HG02642 (cell line): ENCODE measurements at regions not wholly inside any gene's neighbourhood (a gene's known extent, or its start where the extent isn't known, plus 50 kb on each side); places are given as distances from the start of the nearest gene placed in this dataset.

Experiments used
- ATAC-seq: cut with Tn5 transposase; IDR thresholded peaks from one replicate; pipeline ENCODE4 v1.9.1; 2021; ENCODE audit warnings: mild to moderate bottlenecking; ENCODE audit not compliant: unreplicated experiment, poor library complexity

DNA sequence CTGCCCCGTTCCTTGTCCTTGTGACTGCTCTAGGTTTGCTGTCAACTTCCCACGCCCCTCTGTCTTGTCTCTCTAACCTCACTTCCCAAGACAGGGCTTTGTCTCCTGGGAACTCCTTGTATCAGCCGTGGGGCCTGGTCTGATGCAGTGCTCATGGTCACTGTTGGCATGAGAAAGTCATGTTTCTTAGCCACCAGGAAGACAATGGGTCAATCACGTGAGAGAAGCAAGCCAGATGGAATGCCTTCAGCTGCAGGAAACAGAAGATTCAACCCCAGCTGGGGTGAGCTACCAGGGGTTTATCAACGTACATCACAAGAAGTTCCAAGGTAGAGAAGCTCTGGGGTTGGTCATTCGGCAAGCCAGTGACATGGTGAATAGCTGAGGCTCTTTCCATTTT is 116.6 kb downstream of the IRF8 start:
- no peak for ATAC-seq

DNA sequence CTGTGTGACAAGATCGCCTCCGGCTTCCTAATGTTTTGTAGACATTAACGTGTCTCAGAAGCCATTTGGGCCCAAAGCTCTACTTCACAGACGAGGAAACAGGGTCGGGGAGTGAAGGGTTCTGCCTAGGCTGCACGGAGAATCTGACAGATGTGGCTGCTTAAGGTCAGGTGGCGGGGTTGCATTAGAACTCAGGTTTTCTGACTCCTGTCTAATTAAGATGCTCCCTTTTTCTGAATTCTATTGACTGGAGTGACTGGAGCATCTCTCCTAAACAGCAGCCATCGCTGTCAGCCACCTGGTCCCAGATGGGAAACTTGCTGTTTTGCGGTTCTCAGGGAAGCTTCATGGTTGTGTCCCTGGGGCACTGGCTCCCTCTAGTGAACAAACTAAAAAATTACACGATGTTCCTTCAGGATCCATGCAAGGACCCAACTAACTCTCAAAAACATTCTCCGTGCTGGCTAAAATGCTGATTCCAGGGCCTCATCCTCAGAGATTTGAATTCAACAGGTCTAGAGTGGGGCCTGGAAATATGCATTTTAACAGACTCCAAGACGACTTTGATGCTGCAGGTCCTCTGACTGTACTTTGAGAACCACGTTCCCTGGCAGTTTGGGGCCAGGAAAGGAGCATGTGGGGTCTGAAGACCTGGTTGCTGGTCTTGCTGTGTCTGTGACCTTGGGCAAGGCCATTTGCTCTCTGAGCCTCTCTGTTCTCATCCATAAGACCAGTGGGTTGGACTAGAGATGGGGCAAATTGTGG is 117.4 kb downstream of the IRF8 start:
- no peak for ATAC-seq

DNA sequence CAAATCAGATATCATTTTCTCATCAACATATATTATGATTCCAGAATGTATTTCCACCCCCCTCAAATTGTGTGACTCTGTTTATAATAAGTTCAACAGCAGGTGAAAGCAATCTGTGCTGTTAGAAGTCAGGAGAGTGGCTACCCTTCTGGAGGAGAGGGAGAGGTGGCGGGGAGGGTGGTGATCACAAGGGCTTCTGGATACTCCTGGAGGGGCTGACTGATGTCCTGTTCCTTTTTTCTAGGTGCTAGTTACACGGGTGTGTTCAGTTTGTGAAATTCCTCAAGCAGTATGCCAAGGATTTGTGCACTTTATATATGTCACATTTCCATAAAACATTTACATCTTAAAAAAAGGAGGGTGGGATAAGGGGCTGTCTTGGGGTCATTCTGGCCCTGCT is 119.1 kb downstream of the IRF8 start:
- ATAC-seq = no peak

DNA sequence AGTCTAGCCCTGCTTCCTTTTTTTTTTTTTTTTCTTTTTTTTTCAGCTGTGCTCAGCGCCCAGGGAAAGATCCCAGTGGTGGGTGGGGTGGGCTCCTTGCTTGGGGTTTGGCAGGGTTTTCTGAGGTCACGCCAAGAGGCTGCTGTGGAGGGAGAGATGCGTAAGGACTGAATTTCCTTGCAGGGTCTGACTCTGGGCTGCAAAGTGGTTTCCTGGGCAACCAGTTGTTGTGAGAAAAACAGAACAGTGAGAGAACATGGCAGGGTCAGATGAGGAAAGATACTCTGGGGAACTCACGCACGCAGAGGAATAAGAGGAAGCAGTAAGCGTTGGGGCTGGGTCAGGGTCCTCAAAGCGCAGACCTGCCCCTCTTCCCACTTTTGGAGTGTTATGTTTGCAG is 119.5 kb downstream of the IRF8 start:
- ATAC-seq = no peak

DNA sequence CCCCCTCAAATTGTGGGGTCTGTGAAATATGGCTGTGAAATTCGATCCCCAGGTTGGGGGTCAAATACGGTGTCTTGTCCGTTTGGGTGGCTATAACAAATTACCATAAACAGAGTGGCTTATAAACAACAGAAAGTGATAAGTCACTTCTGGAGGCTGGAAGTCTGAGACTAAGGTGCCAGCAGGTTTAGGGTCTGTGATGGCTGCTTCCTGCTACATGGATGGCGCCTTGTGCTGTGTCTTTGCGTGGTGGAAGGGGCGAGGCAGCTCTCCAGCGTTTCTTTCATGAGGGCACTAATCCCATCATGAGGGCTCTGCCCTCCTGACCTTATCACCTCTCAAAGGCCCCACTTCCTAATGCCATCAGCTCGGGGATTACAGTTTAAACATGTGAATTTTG is 120.0 kb downstream of the IRF8 start:
- ATAC-seq = no peak

DNA sequence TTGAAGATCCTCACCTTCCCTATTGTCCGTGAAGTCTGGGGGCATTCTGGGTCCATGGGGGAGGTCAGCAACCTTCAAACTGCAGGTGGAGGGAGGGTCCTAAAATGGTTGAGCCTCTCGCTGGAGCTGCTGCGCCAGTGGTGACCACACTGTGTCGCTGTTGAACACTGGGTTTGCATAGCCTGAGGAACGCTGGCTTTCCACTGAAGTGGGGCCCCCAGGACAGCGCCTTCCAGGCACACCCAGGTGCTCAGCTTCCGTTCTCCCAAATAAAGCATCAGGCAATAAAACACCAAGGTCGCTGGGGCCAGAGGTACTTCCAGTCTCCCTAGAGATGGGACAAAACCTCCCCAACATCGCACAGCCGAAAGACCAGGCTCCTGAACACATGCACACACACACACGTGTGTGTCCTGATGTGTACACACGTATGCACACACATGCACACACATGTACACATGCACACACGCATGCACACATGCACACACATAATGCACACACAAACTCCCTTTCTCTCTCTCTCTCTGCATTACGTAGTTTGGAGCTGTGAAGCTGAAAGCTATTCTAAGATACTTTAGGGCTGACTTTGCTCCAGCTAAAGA is 120.6 kb downstream of the IRF8 start:
- ATAC-seq = no peak

DNA sequence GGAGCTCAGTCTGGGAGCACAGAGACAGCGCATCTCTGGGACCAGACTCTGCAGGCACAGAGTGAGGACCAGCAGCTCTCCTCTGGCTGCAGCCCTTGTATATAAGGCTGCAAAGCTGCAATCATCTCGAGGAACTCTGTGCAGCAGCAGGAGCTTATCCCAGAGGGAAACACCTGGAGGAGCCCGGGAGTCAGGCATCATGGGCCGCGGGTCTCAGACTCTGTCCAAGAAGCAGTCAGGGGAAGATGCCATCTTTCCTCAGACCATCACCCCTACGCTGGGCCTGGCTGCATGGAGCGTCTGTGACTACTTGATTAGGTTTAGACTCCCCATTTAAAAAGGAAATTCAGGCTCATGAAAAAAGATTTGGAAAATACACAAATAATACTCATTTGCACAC is 122.0 kb downstream of the IRF8 start:
- ATAC-seq = no peak

DNA sequence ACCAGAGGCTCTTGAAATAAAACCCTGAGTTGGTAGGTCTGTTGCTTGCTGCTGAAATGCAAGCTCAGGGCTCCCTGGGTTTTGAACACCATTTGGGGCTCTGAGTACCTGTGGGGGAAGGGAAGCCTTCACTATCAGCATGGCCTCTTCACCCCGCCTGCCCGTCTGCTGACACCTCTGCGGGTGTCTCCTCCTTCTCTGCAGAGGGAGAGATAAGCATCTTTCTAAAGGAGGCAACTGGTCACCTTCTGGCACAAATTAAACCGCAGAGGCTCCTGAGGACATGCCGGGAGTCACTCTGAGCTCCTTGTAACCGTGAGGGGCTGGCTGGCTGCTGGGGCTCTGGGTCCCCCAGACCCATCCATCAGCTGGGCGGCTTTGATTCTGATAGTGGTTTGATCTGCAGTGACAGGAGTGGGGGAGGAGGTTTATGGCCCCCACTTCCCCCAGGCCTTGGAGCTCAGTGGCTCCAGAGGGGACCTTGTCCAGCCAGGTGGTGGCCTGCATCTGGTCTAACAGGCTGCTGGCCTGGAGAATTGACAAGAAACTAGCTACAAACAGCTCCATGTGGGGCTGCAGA is 123.5 kb downstream of the IRF8 start:
- no peak for ATAC-seq

DNA sequence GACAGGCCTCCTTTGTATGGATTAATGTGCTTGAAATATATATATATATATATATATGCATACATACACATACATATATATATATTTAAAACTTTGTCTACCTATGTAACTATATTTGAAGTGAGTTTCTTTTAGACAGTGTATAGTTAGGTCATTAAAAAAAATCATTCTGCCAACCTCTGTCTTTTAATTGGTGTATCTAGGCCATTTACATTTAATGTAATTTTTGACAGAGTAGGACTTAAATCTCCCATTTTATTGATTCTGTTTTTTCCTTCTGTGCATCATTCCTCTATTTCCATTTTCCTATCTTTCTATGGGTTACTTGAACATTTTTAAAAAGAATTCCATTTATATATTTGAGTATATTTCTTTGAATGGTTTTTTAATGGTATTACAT is 125.2 kb downstream of the IRF8 start:
- ATAC-seq = no peak

DNA sequence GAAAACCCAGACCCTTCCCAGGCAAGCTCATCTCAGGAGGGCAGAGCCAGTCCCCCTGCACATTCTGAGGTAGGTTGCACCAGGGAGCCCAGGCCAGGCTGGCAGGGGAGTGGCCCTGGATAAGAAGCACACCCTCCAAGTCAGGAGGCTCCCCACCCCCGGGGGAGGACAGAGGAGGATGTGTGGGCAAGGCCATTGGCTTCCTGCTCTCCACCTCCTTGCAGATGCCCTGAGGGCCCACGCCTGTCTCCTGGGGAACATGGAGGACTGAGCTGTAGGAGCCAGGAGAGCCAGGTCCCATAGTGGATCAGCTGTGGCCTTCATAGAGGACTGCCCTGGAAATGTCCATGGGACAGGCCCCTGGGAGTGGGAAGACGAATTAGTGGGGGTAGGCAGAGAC is 126.7 kb downstream of the IRF8 start:
- no peak for ATAC-seq

DNA sequence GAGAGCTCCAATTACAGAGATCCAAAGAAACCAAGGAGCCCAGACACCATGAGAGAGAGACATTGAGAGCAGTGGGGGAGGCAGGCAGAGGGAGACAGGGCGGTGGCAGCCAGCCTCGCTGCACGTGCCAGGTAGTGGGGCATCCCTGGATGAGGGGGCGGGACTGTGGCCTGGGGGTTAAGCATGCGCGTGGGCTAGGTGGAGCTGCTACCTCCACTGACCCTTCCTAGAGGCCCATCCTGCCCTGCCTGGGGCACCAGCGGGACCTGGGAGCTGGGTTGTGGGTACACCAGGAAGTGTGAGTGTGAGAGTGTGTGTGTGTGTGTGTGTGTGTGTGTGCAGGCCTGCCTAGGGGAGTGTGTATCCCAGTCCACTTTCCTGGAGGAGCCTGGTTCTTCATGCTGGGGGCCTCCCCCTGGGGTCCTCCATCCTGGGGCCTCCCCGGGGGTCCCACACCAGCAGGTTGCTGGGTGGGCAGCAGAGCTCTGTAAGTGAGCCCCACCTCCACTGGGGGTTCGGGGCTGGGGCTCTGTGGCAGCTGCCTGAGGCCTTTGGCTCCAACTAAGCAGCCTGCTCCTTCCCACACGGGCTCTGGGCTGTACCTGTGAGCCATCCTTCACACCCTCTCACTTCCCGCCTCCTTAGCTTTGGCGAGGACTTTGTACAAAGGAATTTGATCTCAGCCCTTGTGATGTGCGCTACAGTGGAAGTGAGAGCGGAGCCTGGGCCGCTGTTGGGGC is 127.4 kb downstream of the IRF8 start:
- no peak for ATAC-seq

DNA sequence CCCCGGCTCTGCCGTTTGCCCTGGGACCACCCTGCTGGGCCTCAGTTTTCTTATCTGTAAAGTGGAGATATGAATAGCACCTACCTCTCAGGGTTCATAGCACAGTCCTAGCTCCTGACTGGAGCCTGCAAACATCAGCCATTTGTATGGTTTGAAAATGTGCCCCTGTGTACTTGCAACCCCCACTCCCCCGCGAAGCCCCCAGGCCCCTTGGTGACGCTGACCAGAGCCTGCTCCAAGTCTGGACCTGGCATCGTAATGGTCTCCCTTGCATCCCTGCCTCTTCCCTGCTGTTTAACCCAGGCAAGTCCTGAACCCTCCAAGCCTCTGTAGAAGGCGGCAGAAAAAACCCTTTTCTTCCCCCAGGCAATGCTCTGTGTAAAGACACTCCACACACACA is 128.0 kb downstream of the IRF8 start:
- ATAC-seq = no peak

DNA sequence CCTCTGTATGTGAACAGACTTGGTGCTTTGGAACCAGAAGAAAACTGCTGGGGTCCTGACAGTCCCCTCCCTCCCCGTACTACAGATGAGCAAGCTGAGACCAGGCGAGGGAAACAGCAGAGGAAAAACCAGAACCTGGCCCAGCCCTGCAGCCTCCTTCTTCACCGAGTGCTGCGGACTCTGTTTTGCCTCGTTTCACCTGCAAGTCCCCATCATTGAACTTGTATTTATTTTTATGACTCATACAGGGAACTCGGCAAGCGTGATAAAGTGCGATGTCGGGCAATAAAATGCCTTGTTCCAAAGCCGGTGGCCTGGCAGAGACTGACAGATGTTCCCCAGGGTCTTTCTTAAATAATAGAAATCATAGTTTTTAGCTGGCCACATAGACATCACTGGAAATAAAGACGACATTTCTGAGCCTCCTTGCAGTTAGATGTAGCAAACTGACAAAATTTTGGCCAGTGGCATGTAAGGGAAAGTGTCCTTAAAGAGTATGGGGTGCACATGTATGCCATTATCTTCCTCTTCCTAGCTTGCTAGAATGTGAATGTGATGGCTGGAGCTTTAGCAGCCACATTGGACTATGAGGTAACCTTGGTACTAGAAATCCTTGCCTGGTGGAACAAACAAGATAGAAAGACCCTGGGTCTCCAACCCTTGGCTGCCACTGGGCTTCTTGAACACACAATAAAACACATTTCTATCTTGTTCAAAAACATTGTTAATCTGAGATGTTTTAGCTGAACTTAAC is 128.6 kb downstream of the IRF8 start:
- ATAC-seq = no peak

DNA sequence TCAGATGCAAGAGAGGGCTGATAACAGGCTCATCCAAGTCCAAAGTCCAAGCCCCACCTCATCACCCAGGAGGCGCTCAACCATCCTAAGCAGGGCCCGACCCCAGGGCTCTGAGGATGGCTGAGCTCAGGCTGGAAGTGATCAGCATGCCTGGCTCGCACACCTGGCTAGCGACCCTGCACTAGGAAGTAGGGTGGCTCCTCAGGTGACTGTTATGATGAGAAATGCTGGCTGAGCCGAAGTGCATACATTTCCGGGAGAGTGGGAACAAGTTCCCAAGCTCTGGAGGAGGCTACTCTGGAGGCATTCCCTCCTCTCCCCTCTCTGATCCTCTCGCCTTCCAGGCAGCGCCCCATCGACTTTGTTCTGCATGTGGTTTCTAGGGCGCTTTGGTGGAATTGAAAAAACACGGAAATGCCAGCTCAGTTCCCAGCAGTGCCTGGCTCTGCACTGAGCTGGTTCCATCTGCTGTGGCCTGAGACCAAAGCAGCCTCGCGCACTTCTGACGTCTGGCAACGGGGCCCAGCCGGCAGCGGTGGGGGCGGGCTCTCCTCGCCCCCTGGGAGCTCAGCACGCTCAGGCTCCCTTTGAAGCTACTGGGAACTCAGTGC is 130.3 kb downstream of the IRF8 start:
- ATAC-seq = no peak

DNA sequence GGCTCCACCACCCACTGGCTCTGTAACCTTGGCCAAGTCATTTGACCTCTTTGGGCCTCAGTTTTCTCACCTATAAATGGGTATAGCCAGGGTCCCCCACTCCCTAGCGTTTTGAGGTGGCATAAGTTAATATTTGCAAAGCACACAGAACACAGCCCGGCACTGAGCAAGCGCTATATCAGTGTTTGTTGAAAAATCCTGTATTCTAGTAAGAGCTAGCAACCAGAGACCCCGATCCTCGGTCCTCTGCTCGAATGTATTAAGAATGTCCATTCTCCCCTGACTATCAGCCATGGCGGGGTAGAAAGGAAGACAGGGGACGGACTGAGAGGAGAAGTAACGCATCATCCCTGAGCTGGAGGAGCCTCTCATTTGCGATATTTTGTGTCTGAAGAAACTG is 131.2 kb downstream of the IRF8 start:
- ATAC-seq = no peak

DNA sequence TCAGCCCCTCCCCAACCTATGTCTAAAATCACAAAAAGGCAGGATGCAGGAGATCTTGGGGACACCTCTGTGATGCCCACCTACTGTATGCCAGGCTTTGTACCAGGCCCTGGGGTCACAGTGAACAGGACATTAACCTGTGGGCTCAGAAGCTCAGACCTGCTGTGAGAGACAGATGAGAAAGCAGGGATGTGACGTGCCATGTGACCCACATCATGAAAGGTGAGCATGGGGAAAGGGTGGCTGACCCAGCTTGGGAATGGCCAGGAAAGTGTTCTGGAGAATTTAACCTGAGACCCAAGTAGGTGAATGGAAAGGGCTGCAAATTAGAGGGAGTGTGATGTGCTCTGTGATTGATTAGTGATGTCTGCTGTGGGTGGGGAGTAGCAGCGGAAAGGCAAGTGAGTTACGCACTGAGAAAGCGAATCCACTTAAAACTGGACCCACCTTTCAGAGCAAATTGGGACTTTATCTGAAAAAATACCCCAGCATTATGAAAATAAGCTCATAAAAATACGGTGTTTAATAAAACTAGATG is 132.2 kb downstream of the IRF8 start:
- no peak for ATAC-seq

DNA sequence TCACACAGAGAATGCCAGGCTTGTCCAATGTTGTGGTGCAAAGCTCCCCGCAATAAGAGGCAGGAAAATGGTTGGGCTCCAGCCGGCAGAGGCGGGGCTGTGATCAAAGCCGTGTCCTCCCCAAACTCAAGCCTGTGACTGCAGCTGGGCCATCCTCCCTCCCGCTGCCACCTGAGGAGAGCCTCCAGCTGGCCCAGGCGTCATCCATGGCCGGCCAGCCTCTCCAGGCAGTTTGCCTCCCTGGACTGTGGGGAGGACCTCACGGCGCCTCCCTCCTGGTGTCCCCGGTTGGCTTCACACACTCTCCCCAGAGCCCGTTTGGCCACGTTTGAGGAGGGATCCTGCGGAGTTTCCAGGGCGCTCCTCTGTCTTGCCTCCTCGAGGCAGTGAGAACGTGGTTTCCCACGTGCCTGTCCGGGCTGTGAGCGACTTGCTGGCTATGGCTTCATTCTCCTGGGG is 134.1 kb downstream of the IRF8 start:
- ATAC-seq = no peak

DNA sequence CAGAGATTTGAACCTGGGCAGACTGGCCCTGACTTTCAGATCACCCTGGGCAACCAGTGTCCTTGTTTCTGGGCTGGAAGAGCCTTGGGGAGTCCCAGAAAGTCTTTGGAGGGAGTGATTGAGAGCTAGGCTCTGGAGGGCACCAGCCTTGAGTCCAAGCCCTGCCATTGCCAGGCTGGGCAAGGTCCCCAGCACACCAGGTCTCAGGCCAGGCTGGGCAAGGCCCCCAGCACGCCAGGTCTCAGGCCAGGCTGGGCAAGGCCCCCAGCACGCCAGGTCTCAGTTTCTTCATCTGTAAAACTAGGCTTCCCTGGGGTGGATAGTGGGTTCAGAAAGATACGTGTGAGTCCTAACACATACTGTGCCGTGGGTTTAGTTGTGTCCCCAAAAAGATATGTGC is 135.0 kb downstream of the IRF8 start:
- ATAC-seq = no peak

DNA sequence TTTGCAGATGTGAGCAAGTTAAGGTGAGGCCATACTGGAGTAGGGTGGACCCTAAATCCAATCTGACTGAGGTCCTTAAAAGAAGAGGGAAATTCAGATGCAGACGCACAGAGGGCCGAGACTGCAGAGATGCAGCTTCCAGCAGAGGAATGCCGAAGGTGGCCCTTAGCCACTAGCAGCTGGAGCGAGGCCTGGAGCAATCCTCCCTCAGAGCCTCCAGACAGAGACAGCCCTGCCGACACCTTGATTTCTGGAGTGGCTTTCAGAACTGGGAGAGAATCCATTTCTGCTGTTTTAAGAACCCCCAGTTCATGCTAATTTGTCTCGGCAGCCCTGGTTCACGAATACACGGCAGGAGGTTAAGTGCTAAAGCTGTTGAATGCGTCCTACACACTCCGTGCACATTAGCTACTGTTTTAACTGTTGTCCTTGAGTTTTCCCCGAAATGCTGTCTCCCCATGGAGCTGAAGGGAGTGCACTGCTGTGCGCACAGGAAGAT is 135.5 kb downstream of the IRF8 start:
- ATAC-seq = no peak

DNA sequence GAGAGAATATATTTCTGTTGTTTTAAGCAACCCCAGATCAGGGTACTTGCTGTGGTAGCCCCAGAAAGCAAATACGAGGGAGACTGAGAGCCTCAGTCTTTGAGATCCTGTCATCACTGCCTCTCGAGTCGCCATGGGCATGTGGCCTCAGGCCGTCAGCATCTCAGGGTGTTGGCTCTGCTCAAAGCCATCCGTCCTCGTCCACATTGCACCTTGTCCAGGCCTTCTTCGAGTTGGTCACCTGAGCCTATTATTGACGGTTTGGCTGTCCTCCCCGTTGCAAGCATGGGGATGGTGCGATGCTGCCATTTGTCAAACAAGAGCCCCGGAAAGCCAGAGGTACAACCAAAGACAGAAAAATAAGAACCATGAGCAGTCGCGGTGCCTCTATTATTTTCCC is 136.9 kb downstream of the IRF8 start:
- no peak for ATAC-seq
